GM23338 (cell line): ENCODE measurements at regions not wholly inside any gene's neighbourhood (a gene's known extent, or its start where the extent isn't known, plus 50 kb on each side); places are given as distances from the start of the nearest gene placed in this dataset.

ENCODE experiments used
- ATAC-seq: fragments of 200-7000 bp; cut with Tn5 transposase; 3 replicates; pipeline ENCODE4 v1.9.1; 2020
- DNase-seq: peaks from one replicate; pipeline ENCODE4 v3.0.0-alpha.2; 2015; ENCODE audit warnings: low spot score
- H2AFZ ChIP-seq: fragments of 200-600 bp; sonication (generic); 2 replicates; pipeline ENCODE4 v1.8.0; 2016; ENCODE audit warnings: antibody characterized with exemption, mild to moderate bottlenecking, moderate library complexity
- H3F3A ChIP-seq: fragments of 200-600 bp; sonication (generic); replicated peaks from 2 replicates; pipeline ENCODE4 v1.8.0; 2017; ENCODE audit warnings: antibody characterized with exemption, mixed run types, low read depth
- H3K27ac ChIP-seq: fragments of 200-600 bp; sonication (generic); 2 replicates; pipeline ENCODE4 v1.6.1; 2016; ENCODE audit warnings: low read depth
- H3K27me3 ChIP-seq: fragments of 200-600 bp; sonication (generic); 2 replicates; pipeline ENCODE4 v1.8.0; 2016; ENCODE audit warnings: mild to moderate bottlenecking, mixed run types, moderate library complexity; ENCODE audit not compliant: insufficient read depth
- H3K36me3 ChIP-seq: fragments of 200-600 bp; sonication (generic); 2 replicates; pipeline ENCODE4 v1.8.0; 2016; ENCODE audit warnings: mild to moderate bottlenecking; ENCODE audit not compliant: insufficient read depth
- H3K4me1 ChIP-seq: fragments of 200-600 bp; sonication (generic); 2 replicates; pipeline ENCODE4 v1.8.0; 2016; ENCODE audit warnings: mild to moderate bottlenecking, moderate library complexity; ENCODE audit not compliant: insufficient read depth
- H3K4me2 ChIP-seq: fragments of 200-600 bp; sonication (generic); 2 replicates; pipeline ENCODE4 v1.7.1; 2017; ENCODE audit warnings: mixed run types
- H3K4me3 ChIP-seq: fragments of 200-600 bp; sonication (generic); 2 replicates; pipeline ENCODE4 v1.6.1; 2016; ENCODE audit warnings: mixed run types
- H3K79me2 ChIP-seq: fragments of 200-600 bp; sonication (generic); replicated peaks from 2 replicates; pipeline ENCODE4 v1.8.0; 2017; ENCODE audit warnings: mild to moderate bottlenecking; ENCODE audit not compliant: insufficient read depth
- H3K9me2 ChIP-seq: fragments of 200-600 bp; sonication (generic); 2 replicates; pipeline ENCODE4 v1.8.0; 2017; ENCODE audit not compliant: insufficient read depth
- H4K20me1 ChIP-seq: fragments of 200-600 bp; sonication (generic); replicated peaks from 2 replicates; pipeline ENCODE4 v1.8.0; 2017; ENCODE audit warnings: mild to moderate bottlenecking; ENCODE audit not compliant: insufficient read depth
- H3K27ac Mint-ChIP-seq: 2 replicates; pipeline ENCODE4 v1.8.0; 2020; ENCODE audit warnings: inconsistent platforms, mild to moderate bottlenecking, moderate library complexity, mixed read lengths
- H3K27me3 Mint-ChIP-seq: 3 replicates; pipeline ENCODE4 v1.8.0; 2022; ENCODE audit warnings: low read depth, mild to moderate bottlenecking, moderate library complexity, mixed read lengths, inconsistent platforms; ENCODE audit not compliant: insufficient read depth, poor library complexity
- H3K36me3 Mint-ChIP-seq: 3 replicates; pipeline ENCODE4 v1.8.0; 2021; ENCODE audit warnings: low read depth, mild to moderate bottlenecking, inconsistent platforms, moderate library complexity, mixed read lengths
- H3K4me1 Mint-ChIP-seq: 3 replicates; pipeline ENCODE4 v1.8.0; 2020; ENCODE audit warnings: mild to moderate bottlenecking, inconsistent platforms, mixed read lengths
- H3K4me3 Mint-ChIP-seq: 3 replicates; pipeline ENCODE4 v1.8.0; 2021; ENCODE audit warnings: moderate library complexity, mild to moderate bottlenecking, inconsistent platforms, mixed read lengths
- H3K9me3 Mint-ChIP-seq: 3 replicates; pipeline ENCODE4 v1.8.0; 2020; ENCODE audit warnings: moderate library complexity, mild to moderate bottlenecking, inconsistent platforms, mixed read lengths
- CREB1 ChIP-seq: fragments of 250-450 bp; sonication (Bioruptor Pico); IDR thresholded peaks from 2 replicates; pipeline ENCODE4 v1.5.0; 2020; ENCODE audit warnings: low read depth, mild to moderate bottlenecking, moderate library complexity
- EZH2phosphoT487 ChIP-seq: fragments of 200-600 bp; sonication (generic); IDR thresholded peaks from one replicate; pipeline ENCODE4 v1.8.1; 2018; ENCODE audit warnings: antibody characterized with exemption; ENCODE audit not compliant: unreplicated experiment
- JUNB ChIP-seq: IDR thresholded peaks from one replicate; pipeline ENCODE4 v1.6.1; 2016; ENCODE audit warnings: antibody characterized with exemption; ENCODE audit not compliant: unreplicated experiment
- NANOG ChIP-seq: IDR thresholded peaks from 2 replicates; pipeline ENCODE4 v1.6.1; 2016; ENCODE audit warnings: antibody characterized with exemption, borderline replicate concordance
- STAT1 ChIP-seq: IDR thresholded peaks from one replicate; pipeline ENCODE4 v1.6.1; 2016; ENCODE audit warnings: antibody characterized with exemption; ENCODE audit not compliant: unreplicated experiment
- TF ChIP-seq, protein P1 (sequence below): IDR thresholded peaks from one replicate; pipeline ENCODE4 v1.6.1; 2018; ENCODE audit warnings: antibody characterized with exemption; ENCODE audit not compliant: unreplicated experiment
- TF ChIP-seq, protein P2 (sequence below): IDR thresholded peaks from 2 replicates; pipeline ENCODE4 v1.6.1; 2016; ENCODE audit warnings: antibody characterized with exemption
- TF ChIP-seq, protein P3 (sequence below), 2 experiments: fragments of 200-600 bp in 1 of 2; sonication (generic) in 1 of 2; conservative IDR thresholded peaks; 2 replicates each; pipeline versions ENCODE4 v1.5.1 to v1.6.1; 2016 to 2017; ENCODE audit warnings: antibody characterized with exemption in 2 of 2, low read depth in 2 of 2, mild to moderate bottlenecking in 2 of 2, moderate library complexity in 1 of 2
- TF ChIP-seq, protein P4 (sequence below): fragments of 250-450 bp; sonication (Bioruptor Pico); IDR thresholded peaks from 2 replicates; pipeline ENCODE4 v1.5.0; 2020; ENCODE audit warnings: mild to moderate bottlenecking, moderate library complexity

DNA sequence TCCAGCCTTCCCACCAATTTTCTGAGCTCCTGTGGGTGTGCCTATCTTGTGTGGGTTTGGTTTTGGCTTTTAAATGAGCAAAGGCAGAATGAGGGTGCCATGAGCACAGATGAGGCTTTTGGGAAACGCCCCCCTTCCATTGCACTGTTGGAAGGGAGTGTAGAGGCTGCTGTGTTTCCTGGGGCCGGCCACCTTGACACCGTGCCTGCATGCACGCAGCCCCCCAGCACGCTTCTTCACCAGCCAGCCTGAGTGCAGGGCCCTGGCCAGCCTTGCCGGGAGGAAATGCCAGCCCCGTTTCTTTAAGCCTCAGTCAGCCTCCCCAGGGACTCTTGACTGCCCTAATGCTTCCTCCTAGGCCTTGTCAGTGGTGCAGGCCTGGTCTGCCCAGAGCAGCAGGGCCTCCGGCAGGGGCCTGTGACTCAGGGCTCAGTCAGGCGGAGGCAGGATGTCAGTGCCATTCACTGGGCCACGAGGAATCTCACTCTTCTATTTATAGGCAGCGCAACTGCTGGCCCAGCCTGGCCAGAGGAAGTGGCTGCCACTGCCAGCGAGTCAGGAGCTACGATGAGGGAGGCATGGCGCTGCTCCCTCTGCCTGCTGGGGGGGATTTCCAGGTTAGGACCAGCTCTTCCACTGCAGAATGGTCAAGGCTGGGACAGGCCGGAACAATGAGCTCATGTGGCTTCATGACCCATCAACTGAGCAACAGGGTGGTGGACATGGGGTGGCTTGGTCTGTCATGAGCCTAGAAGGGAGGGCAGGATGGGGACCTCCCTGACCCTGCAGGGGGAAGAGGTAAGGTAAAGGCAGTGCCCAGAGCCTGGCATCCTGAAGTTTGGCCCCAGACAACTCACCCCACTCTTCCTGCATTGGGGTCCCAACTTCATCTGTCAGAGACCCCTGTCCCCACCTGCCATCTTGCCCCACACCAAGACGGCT, 205.2 kb downstream of the RAB11FIP4 start (continued):
- TF ChIP-seq, protein P1, sequence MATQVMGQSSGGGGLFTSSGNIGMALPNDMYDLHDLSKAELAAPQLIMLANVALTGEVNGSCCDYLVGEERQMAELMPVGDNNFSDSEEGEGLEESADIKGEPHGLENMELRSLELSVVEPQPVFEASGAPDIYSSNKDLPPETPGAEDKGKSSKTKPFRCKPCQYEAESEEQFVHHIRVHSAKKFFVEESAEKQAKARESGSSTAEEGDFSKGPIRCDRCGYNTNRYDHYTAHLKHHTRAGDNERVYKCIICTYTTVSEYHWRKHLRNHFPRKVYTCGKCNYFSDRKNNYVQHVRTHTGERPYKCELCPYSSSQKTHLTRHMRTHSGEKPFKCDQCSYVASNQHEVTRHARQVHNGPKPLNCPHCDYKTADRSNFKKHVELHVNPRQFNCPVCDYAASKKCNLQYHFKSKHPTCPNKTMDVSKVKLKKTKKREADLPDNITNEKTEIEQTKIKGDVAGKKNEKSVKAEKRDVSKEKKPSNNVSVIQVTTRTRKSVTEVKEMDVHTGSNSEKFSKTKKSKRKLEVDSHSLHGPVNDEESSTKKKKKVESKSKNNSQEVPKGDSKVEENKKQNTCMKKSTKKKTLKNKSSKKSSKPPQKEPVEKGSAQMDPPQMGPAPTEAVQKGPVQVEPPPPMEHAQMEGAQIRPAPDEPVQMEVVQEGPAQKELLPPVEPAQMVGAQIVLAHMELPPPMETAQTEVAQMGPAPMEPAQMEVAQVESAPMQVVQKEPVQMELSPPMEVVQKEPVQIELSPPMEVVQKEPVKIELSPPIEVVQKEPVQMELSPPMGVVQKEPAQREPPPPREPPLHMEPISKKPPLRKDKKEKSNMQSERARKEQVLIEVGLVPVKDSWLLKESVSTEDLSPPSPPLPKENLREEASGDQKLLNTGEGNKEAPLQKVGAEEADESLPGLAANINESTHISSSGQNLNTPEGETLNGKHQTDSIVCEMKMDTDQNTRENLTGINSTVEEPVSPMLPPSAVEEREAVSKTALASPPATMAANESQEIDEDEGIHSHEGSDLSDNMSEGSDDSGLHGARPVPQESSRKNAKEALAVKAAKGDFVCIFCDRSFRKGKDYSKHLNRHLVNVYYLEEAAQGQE: no peak
- TF ChIP-seq CREB1 (CRISPR knock-in tag) (no peak), JUNB (no peak)

DNA sequence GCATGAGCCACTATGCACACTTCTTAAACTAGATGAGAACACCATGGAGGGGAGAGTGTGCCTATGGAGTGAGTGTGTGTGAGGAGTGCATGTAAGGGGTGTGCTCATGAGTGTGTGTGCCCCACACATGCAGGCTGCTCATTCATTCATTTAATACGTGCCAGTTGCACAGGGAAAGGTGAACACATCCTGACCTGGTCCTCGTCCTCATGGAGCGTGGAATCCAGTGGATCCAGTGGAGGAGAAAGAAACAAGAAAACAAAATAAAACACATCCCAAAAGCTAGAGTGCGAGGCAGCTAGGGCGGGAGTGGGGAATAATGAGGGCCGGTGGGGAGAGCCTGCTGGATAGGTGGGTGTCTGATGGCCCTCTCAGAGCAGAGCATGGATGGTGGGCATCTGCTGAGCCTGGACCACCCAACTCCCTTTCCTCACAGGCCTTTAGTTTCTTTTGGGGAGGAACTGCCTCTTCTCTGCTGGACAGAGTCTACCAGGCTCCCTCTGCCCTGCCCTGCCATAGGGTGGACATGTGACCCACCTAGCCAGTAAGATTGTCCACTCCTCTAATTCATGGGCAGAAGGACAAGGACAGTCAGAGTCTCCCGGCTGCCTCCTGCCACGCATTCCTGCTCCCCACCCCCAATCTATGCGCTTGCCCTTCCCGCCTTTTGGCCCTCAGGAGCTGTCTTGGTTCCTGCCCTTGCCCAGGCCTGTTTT, 204.3 kb downstream of the RAB11FIP4 start:
- H3K4me1 Mint-ChIP-seq: peaks cover 18% of the 10 kb centered on the region
- Histone ChIP-seq H3K9me2 (no peaks in the 10 kb centered on the region), H3K4me1 (no peaks in the 10 kb centered on the region; the same call in 1 of the 2 replicates), H3K27ac (no peak overlapping the region), H3K4me3 (no peak overlapping the region), H3F3A (no peaks in the 10 kb centered on the region), H4K20me1 (no peaks in the 10 kb centered on the region), H3K79me2 (no peaks in the 10 kb centered on the region), H3K4me2 (no peak overlapping the region), H3K27me3 (no peaks in the 10 kb centered on the region), H2AFZ (peak overlapping the region; percentile 76; the same call in 1 of the 2 replicates), H3K36me3 (no peaks in the 10 kb centered on the region)
- no peak overlapping the region; the same call in 1 of the 2 replicates for H3K27ac Mint-ChIP-seq
- no peaks in the 10 kb centered on the region; the same call in 2 of the 3 replicates for H3K9me3 Mint-ChIP-seq
- ATAC-seq (peak; percentile 19; the same call in 2 of the 3 replicates), DNase-seq (no peak)
- H3K36me3 Mint-ChIP-seq: no peaks in the 10 kb centered on the region
- peaks cover 12% of the 10 kb centered on the region for H3K27me3 Mint-ChIP-seq
- no peak overlapping the region for H3K4me3 Mint-ChIP-seq
- TF ChIP-seq, protein P2, sequence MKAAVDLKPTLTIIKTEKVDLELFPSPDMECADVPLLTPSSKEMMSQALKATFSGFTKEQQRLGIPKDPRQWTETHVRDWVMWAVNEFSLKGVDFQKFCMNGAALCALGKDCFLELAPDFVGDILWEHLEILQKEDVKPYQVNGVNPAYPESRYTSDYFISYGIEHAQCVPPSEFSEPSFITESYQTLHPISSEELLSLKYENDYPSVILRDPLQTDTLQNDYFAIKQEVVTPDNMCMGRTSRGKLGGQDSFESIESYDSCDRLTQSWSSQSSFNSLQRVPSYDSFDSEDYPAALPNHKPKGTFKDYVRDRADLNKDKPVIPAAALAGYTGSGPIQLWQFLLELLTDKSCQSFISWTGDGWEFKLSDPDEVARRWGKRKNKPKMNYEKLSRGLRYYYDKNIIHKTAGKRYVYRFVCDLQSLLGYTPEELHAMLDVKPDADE: no peak
- TF ChIP-seq NANOG: no peak
- TF ChIP-seq CREB1 (CRISPR knock-in tag): no peak
- TF ChIP-seq, protein P3, sequence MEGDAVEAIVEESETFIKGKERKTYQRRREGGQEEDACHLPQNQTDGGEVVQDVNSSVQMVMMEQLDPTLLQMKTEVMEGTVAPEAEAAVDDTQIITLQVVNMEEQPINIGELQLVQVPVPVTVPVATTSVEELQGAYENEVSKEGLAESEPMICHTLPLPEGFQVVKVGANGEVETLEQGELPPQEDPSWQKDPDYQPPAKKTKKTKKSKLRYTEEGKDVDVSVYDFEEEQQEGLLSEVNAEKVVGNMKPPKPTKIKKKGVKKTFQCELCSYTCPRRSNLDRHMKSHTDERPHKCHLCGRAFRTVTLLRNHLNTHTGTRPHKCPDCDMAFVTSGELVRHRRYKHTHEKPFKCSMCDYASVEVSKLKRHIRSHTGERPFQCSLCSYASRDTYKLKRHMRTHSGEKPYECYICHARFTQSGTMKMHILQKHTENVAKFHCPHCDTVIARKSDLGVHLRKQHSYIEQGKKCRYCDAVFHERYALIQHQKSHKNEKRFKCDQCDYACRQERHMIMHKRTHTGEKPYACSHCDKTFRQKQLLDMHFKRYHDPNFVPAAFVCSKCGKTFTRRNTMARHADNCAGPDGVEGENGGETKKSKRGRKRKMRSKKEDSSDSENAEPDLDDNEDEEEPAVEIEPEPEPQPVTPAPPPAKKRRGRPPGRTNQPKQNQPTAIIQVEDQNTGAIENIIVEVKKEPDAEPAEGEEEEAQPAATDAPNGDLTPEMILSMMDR (conservative IDR thresholded peaks at IDR 0.05; ENCODE audit: low read depth in 2 of 2): no peak
- TF ChIP-seq, protein P4, sequence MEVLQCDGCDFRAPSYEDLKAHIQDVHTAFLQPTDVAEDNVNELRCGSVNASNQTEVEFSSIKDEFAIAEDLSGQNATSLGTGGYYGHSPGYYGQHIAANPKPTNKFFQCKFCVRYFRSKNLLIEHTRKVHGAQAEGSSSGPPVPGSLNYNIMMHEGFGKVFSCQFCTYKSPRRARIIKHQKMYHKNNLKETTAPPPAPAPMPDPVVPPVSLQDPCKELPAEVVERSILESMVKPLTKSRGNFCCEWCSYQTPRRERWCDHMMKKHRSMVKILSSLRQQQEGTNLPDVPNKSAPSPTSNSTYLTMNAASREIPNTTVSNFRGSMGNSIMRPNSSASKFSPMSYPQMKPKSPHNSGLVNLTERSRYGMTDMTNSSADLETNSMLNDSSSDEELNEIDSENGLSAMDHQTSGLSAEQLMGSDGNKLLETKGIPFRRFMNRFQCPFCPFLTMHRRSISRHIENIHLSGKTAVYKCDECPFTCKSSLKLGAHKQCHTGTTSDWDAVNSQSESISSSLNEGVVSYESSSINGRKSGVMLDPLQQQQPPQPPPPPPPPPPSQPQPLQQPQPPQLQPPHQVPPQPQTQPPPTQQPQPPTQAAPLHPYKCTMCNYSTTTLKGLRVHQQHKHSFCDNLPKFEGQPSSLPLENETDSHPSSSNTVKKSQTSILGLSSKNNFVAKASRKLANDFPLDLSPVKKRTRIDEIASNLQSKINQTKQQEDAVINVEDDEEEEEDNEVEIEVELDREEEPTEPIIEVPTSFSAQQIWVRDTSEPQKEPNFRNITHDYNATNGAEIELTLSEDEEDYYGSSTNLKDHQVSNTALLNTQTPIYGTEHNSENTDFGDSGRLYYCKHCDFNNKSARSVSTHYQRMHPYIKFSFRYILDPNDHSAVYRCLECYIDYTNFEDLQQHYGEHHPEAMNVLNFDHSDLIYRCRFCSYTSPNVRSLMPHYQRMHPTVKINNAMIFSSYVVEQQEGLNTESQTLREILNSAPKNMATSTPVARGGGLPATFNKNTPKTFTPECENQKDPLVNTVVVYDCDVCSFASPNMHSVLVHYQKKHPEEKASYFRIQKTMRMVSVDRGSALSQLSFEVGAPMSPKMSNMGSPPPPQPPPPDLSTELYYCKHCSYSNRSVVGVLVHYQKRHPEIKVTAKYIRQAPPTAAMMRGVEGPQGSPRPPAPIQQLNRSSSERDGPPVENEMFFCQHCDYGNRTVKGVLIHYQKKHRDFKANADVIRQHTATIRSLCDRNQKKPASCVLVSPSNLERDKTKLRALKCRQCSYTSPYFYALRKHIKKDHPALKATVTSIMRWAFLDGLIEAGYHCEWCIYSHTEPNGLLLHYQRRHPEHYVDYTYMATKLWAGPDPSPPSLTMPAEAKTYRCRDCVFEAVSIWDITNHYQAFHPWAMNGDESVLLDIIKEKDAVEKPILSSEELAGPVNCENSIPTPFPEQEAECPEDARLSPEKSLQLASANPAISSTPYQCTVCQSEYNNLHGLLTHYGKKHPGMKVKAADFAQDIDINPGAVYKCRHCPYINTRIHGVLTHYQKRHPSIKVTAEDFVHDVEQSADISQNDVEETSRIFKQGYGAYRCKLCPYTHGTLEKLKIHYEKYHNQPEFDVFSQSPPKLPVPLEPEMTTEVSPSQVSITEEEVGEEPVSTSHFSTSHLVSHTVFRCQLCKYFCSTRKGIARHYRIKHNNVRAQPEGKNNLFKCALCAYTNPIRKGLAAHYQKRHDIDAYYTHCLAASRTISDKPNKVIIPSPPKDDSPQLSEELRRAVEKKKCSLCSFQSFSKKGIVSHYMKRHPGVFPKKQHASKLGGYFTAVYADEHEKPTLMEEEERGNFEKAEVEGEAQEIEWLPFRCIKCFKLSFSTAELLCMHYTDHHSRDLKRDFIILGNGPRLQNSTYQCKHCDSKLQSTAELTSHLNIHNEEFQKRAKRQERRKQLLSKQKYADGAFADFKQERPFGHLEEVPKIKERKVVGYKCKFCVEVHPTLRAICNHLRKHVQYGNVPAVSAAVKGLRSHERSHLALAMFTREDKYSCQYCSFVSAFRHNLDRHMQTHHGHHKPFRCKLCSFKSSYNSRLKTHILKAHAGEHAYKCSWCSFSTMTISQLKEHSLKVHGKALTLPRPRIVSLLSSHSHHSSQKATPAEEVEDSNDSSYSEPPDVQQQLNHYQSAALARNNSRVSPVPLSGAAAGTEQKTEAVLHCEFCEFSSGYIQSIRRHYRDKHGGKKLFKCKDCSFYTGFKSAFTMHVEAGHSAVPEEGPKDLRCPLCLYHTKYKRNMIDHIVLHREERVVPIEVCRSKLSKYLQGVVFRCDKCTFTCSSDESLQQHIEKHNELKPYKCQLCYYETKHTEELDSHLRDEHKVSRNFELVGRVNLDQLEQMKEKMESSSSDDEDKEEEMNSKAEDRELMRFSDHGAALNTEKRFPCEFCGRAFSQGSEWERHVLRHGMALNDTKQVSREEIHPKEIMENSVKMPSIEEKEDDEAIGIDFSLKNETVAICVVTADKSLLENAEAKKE (CRISPR knock-in tag): no peak
- TF ChIP-seq EZH2phosphoT487: no peak
- TF ChIP-seq STAT1: no peak
